IPS-NIHi7 (cell line): ENCODE measurements at regions not wholly inside any gene's neighbourhood (a gene's known extent, or its start where the extent isn't known, plus 50 kb on each side); places are given as distances from the start of the nearest gene placed in this dataset.

Source experiments
- DNase-seq: peaks from one replicate; pipeline ENCODE4 v3.0.0; 2012; ENCODE audit warnings: mixed read lengths; ENCODE audit errors: extremely low spot score

DNA sequence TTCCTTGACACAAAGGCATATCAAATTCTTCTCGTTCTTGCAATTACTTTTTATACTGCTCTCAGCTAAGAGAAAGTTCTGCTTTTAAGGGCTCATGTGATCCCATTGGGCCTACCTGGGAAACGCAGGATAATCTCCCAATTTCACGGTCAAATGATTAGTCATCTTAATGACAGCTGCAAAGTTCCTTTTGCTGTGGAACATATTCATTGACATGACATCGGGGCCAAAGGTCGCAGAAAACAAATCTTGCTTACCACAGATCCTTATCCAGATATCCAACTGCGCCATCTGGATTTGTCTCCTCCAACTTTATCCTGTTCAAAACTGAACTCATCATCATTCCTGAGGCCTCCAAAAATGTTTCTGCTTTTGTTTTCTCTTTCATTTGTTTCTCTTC lies 1085.6 kb upstream of the WWC1 start:
- DNase-seq: no peak

DNA sequence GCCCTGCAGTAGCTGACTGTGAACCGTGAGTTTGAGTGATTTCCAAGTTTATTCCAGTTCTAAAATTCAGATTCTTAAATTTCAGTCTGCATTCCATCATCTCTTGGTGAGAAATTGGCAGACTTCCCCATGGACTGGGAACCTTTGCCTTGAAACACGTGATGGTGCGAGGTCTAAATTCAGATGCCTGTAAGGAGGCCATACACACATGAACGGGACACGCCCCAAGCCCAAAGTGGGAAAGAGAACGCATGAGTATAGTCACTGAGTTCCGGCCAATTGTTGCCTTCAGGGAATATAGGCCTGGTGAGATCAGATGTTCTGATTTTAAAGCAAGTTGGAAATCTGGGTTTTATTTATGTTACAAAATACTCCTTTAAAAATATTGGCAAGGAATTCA lies 1084.4 kb upstream of the WWC1 start:
- DNase-seq: no peak

DNA sequence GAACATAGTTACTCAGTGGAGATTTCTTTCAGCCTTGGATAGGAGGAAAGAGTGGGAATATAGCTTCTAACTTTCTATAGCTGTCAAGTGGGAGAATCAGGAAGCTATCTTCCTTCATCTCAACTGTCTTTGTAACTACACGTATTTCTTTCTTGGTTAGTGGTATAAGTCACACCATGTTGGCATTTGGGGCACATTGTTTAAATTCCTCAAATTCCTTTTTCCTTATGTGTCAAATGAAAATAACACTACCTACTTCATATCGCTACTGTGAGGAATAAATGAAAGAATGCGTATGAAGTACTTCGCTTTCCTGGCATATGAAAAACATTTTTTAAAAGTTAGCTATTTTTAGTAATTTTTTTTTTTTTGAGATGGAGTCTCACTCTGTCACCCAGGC lies 1082.5 kb upstream of the WWC1 start:
- no peak for DNase-seq

DNA sequence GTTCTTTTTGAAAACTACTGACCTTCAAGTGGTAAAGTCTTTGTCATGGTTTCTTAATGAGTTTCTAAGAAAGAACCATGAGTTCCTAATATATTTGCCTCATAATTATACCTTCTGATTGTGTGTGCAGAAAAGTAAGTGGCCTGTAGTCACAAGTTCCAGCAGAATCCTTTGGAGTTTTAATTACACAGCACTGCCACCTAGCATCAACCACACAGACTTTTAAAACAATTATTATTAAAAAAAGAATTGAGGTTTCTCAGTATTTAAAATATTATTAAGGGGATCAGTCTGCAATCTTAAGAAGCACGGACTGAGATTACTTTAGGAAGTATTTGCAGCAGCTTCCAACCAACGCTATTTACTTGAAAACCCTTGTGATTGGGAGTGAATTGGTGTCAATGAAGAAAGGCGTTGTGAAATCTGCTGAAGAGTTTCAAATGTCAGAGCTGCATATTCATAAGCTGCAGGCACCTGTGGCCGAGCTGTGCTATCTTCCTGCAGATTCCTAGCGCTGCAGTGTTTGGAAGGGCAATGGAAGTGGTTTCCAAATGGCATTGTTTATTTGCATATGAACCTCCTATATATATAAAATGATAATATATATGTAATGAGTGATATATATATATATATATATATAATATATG lies 1074.2 kb upstream of the WWC1 start:
- peak; percentile 24 for DNase-seq

DNA sequence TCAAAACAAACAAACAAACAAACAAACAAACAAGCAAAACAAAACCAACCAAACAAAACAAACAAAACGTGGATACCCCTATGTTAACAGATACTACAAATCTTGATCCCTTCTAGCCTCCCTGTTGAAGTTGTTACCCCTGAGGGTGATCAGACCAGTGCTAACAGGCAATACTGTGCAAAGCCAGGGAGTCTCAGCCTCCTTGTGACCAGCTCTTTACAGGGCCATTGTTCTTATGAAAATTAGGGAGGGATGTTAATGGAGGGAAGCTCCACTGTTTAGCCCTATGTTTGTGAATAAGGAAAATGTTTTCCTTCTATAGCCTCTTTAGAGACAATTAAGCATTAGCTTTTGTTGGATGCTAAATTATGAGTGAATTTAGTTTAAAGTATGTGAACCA lies 1072.1 kb upstream of the WWC1 start:
- DNase-seq: peak; percentile 22

DNA sequence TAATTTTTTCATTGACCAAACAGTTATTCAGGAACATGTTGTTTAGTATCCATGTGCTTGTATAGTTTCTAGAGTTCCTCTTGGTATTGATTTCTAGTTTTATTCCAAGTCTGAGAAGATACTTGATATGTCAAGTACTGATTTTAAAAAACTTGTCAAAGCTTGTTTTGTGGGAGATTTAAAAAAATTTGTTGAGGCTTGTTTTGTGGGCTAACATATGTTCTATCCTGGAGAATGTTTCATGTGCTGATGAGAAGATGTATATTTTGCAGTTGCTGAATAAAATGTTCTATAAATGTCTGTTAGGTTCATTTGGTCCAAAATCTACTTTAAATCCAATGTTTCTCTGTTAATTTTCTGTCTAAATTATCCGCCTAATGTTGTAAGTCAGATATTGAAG lies 1065.1 kb upstream of the WWC1 start:
- DNase-seq: no peak

DNA sequence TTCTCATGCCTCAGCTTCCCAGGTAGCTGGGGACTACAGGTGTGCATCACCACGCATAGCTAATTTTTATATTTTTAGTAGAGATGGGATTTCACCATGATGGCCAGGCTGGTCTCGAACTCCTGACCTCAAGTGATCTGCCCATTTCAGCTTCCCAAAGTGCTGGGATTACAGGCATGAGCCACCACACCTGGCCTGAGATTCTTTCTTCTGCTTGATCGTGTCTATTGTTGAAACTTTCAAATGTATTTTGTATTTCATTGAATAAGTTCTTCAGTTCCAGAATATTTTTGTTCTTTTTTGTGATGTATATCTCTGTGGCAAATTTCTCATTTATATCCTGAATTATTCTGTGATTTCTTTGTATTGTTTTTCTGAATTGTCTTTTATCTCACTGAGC lies 1063.3 kb upstream of the WWC1 start:
- DNase-seq: no peak

DNA sequence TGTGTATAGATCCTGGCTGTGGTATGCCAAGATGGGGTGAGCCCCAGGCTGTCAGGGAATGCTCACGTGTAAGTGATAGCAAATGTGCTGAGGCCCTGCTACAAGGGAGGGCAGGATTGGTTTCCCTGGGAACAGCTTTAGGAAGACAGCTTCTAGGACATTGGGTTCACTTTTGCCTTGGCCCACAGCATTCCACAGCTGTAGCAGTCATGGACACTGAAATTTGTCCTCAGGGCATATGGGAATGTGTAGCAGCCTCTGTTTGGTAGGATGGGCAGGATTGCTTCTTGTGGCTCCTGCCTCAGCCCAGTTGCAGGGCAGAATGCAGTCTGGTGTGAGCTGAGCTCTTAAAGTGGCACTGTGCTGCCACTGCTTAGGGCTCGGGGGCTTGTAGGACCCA lies 1061.7 kb upstream of the WWC1 start:
- no peak for DNase-seq

DNA sequence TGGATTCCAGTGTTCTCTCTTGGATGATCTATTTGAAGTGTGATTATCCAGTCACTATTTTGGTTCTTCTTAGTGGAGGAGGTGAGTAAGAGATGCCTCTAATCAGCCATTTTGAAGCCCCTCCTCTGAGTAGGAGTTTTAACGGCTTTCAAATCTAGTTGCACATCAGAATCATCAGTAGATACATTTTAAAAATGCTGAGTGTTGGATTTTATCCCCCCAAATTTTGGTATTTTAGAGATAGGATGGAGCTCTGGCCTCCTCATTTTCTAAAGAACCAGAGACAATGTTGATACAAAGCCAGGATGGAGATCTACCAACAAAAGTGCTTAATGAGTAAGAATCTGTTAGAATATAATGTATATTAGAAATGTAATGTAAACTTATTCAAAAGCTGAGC lies 1061.0 kb upstream of the WWC1 start:
- no peak for DNase-seq

DNA sequence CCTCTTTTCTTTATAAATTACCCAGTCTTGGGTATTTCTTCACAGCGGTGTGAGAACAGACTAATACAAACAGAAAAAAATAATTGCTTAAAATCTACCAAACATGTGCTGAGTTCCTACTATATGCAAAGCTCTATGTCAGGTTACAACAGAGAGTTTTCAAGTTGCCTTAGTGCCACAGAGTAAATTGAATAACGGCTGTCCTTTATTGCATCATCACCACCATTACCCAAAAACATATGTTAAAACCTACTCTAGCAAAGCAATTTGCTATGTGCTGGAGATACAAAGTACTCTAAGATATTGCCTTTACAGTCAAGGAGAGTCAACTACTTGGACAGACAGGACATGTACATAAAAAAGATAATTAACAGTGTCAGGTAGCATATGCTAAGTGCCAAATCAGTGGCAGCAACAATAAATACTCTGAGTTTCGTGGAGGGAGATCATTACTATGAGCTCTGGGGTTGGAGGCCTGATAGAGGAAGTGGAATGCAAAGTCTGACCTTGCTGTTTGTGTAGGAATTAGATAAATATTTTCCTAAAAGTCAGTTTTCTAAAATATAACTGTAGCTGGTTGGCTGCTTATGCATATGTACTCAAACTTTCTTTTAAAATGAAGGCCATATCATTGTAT lies 1058.7 kb upstream of the WWC1 start:
- DNase-seq: no peak

DNA sequence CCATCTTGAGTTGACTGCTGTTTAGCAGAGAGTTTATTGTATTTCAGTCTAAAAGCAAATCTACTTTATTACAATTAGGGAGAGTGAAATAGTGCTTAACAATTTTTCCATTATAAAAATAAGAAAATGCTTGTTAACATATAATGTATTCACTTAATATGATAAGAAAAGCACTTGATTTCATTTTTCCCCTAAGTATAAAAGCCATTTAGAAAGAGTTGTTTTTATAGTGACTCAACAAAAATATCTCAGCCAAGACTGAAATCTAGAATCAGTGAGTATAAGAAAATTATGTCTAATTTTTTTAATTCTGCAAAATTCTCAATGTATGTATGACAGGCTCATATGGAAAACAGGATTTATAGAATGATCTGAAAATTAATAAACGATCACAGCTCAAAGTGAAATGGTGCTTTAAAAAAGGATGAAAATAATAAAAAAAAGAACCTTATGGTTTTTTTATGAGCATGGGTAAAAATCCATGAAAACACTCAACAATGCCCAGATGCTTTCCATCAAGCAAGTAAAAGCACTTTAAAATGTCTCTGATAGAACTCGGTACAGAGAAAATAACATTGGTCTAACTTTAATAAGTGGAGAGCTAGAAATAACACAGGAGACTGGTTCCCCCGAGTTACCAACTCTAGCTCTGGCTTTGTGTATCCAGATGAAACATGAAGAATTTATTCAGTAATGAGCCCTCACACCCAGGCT lies 1057.8 kb upstream of the WWC1 start:
- DNase-seq: no peak

DNA sequence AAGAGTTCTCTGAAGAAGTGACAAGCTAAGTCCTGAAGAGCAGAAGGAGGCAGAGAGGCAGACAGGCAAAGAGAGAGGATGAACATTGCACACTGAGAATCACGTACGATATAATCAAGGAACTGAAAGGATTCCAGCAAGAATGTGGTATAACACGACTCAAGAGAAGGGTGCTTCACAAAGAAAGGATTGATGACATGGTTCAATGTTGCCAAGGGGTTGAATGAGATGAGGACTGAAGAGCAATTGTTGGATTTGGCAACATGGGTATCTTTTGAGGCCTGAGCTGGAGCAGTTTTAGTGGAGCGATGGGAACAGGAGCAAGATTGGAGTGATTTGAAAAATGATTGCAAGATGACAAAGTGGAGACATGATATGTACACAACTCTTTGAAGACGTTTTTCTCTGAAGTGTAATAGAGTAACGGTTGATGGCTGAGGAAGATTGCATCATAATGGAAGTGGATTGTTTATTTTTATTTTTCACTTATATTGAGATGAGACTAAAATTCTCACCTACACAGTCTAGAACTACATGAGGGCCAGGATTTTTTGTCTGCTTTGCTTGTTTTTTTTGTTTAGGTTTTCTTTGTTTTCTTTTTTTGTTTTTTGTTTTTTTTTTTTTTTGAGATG lies 1049.9 kb upstream of the WWC1 start:
- no peak for DNase-seq

DNA sequence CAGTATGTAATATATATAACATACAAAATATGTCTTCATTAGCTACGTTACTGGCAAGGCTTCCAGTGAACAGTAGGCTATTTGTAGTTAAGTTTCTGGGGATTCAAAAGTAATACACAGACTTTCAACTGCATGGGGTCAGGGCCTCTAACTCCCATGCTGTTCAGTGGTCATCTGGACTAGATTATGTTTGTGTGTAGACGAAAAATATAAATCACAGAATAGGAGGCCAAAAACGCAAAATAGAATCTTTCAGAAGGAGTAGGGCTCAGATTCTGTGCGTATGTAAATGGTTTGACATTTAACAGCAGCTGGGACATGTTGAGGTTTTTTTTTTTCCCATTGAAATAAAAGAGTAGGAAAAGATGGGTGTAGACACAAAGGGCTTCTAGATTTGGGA lies 1048.7 kb upstream of the WWC1 start:
- no peak for DNase-seq

DNA sequence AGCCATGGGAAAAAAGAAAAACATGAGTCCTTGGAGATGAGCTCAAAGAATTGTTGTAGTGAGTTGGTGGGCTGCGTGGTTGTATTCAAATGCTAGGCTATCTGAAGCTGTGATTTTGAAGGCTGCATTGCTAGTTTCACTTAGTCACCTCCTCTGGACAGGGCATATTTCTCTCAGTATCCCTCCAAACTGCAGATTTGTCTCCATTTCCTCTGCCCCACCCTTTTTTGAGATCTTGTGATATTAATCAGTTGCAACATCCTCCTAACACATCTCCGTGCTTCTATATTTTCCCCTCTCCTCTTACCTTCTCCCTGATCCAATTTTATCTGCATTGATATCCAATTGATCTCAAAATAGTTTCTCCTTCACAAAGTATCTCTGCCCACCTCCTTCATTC lies 1048.0 kb upstream of the WWC1 start:
- DNase-seq: no peak

DNA sequence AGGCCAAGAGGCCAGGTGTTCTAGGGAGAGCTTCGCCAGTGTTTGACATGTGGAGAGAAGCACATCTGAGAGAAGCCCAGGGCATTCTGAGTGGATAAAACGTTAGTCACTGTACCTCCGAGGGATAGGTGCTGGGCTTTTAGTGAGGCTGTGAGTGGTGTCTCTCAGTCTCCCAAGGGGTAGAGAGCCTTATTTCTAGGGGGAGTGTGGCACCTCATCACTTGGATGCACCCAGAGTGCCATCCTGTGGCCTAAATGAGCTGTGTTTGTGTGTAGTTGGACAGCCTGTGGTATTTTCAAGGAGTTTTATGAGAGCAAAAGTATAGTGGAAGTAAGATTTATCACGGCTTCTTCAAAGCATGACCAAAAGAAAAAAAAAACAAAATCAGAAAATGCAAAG lies 1046.9 kb upstream of the WWC1 start:
- peak; percentile 55 for DNase-seq

DNA sequence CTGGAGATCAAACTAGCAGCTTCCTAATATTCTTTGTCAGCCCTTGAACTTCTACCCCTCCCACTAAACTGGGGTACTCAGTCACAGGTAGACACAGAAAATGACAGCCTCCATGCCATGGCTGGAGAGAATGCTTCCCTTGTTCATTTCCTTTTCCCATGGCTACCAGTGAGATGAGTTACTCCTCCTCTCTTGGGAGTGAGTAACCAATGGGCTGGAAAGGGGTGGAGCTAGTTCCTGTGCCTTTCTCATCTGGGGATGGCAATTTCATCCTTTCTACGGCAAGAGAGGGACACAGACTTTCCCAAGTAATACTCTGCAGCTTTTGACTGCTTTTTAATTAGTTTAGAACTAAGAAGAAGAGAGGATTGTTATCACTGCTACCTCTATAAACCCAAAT lies 1045.6 kb upstream of the WWC1 start:
- DNase-seq: peak; percentile 52

DNA sequence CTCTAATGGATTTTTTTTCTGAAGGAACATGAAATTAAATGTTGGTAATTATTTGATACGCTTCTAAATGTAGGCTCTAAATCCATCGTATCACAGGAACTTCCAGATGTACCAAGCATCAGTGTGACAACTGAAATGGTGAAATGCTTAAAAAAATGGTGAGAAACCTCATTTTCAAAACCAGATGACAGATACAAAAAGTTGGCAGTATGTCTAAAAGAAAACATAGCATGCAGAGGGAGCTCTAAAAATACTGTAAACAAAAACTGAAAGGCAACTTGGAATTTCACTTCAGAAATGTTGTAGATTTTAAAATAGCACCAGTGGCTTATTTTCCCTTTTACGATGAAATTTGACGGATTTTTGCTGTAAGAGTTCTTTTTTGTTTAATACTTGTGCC lies 1043.6 kb upstream of the WWC1 start:
- DNase-seq: no peak

DNA sequence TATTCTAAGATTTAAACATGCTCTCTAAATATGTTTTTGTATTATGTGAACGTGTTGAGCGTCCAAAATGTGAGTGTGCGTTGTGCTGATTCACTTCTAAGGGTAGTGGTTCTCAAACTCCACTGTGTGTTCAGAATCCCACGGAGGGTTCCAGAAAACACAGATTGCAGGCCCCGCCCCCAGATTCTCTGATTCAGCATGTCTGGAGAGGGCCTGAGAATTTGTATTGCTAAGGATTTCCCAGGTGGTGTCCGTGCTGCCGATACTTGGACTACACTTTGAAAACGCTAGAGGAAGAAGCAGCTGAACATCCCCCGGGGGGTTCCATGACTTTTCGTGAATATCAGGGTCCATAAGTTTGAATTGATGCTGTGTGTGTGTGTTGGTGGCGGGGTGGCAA lies 1043.2 kb upstream of the WWC1 start:
- DNase-seq: no peak

DNA sequence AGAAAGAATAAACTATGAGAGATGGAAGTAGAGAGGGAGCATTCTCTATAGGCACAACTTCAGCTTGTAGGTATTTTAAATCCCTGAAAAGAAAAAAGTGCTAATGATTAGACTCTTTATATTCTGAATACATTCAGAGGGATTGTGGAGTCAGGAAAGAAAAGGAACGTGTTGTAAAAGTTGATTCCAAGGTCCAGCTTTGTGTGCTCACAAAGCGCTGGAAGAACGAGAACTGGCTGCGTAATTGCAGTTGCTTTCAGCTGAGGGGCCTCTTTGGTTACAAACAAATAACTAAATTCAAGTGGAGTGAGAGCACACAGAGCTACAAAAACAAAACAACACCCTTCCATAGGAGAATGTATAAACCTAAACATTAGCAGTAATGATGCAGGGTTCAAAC lies 1040.4 kb upstream of the WWC1 start:
- DNase-seq: no peak

DNA sequence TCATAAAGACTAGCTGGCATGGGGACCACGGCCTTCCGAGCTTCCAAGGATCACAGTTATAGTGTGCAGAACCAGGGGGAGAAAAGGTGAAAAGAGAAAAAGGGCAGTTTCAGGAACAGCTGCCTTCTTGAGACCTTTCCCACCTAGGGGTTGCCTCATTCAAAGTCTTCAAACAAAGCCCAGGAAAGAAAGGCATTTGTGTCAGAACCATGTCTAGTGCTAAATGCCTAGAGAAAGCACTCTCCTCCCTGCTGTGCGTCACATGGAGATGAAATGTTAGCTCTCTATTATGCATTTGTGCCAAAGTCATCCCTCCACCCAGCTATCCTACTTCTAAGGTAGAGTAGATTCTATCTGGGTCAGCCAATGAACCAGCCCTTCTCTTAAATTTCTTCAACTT lies 1037.3 kb upstream of the WWC1 start:
- no peak for DNase-seq

DNA sequence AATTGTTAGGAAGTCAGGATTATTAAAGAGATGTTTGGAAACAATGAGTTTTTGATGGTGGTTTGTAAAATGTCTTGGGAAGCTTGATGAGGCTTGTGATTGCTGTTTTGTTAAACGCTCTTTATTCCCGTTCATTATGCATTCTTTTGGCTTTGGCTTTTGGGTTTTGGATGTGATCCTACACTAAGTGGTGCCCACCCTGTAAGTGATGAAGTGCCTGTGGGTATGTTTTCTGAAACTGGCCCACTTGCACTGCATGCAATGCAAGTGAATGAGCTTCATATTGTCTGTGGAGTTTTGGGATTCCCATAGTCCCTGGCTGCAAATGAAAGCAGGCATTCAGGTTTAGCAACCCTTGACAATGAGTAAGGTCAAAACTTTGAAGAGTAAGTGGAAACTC lies 1035.5 kb upstream of the WWC1 start:
- DNase-seq: no peak

DNA sequence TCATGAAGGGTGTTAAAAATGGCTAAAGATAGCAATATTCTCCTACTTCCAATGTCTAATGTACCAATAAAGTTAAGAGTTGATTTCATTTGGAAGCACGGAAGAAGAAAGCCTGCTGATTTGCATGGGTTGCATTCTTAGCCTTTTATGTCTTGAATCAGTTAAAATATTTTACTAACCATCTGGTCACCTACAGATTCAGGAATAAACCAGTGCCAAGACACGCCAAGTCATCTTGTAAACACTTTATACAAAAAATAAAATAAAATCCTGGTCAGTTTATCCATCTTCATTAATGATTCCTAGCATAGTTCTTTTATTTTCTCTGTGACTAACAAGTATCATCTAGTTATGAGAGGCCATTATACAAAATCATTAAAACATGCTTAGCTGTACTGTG lies 1031.6 kb upstream of the WWC1 start:
- no peak for DNase-seq
